Esophagus squamous epithelium (tissue), 4 donors: ENCODE measurements at regions not wholly inside any gene's neighbourhood (a gene's known extent, or its start where the extent isn't known, plus 50 kb on each side); places are given as distances from the start of the nearest gene placed in this dataset.

Experiments used
- CTCF ChIP-seq, 6 experiments: fragments of 450-650 bp in 4 of 6; fragments of 200-600 bp in 2 of 6; sonication (generic) in 2 of 6; IDR thresholded peaks; one replicate each; pipeline ENCODE4 v1.5.1; 2016 to 2019; ENCODE audit warnings: antibody characterized with exemption in 6 of 6, mild to moderate bottlenecking in 4 of 6, moderate library complexity in 4 of 6
- POLR2A ChIP-seq, 4 donors: fragments of 450-650 bp; IDR thresholded peaks; one replicate each; pipeline ENCODE4 v1.6.1; 2017; ENCODE audit warnings: antibody characterized with exemption in 4 of 4, mild to moderate bottlenecking in 4 of 4, moderate library complexity in 3 of 4

DNA sequence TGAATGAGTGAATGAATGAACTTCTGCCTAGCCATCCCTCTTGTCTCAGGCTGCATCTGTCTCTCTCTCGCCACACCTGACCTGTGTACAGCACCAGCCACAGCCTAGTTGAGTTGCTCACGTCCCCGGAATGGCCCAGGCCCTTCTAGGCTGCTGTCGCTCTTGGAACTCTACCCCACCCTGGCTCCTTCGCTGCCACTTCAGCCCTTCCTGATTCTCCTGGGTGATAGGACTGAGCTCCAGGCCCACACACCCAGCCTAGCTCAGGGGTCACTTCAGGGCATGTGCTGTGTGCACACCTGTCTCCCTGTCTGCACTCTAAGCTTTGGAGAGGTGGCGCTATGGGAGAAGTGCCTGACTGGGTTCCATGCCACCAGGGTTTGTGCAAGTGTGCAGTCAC lies 236.6 kb downstream of the GLI2 start:
- no peak for TF ChIP-seq CTCF (IDR thresholded peaks at IDR 0.05)
- TF ChIP-seq POLR2A (IDR thresholded peaks at IDR 0.05): no peak
